Astrocyte (in vitro differentiated cells and primary cell): ENCODE measurements at regions not wholly inside any gene's neighbourhood (a gene's known extent, or its start where the extent isn't known, plus 50 kb on each side); places are given as distances from the start of the nearest gene placed in this dataset.

Experiments
- DNase-seq: peaks from one replicate; pipeline ENCODE4 v3.0.0-alpha.2; 2010; ENCODE audit warnings: low read depth
- FAIRE-seq: peaks from 2 replicates; lab custom pipeline; 2011; peaks lifted over from hg19 to GRCh38; lab: Jason Lieb, UNC
- H2AFZ ChIP-seq: 2 replicates; pipeline ENCODE4 v1.6.0; 2012; ENCODE audit warnings: low read depth, low read length, inconsistent platforms
- H3K27ac ChIP-seq: 2 replicates; pipeline ENCODE4 v1.5.1; 2011; ENCODE audit warnings: low read depth, low read length, inconsistent platforms
- H3K27me3 ChIP-seq: 2 replicates; pipeline ENCODE4 v1.6.0; 2011; ENCODE audit warnings: low read length, inconsistent platforms; ENCODE audit not compliant: insufficient read depth
- H3K36me3 ChIP-seq: 2 replicates; pipeline ENCODE4 v1.5.1; 2011; ENCODE audit warnings: low read length, inconsistent platforms; ENCODE audit not compliant: insufficient read depth
- H3K4me1 ChIP-seq: 2 replicates; pipeline ENCODE4 v1.5.1; 2011; ENCODE audit warnings: low read length, inconsistent platforms; ENCODE audit not compliant: insufficient read depth
- H3K4me2 ChIP-seq: 2 replicates; pipeline ENCODE4 v1.6.0; 2012; ENCODE audit warnings: low read length, inconsistent platforms
- H3K4me3 ChIP-seq: 2 replicates; pipeline ENCODE4 v1.5.1; 2011; ENCODE audit warnings: low read depth, mild to moderate bottlenecking, low read length, inconsistent platforms; ENCODE audit not compliant: insufficient read depth
- H3K79me2 ChIP-seq: 2 replicates; pipeline ENCODE4 v1.6.0; 2012; ENCODE audit warnings: mild to moderate bottlenecking, low read length, inconsistent platforms; ENCODE audit not compliant: insufficient read depth
- H3K9ac ChIP-seq: 2 replicates; pipeline ENCODE4 v1.6.0; 2012; ENCODE audit warnings: mild to moderate bottlenecking, low read length, inconsistent platforms
- H3K9me3 ChIP-seq: 2 replicates; pipeline ENCODE4 v1.5.1; 2012; ENCODE audit warnings: low read depth, mild to moderate bottlenecking, low read length, inconsistent platforms; ENCODE audit not compliant: insufficient read depth
- H4K20me1 ChIP-seq: 2 replicates; pipeline ENCODE4 v1.6.0; 2012; ENCODE audit warnings: low read length, inconsistent platforms; ENCODE audit not compliant: insufficient read depth
- H3K27ac Mint-ChIP-seq: one replicate; pipeline ENCODE4 v1.8.0; 2021; ENCODE audit warnings: mild to moderate bottlenecking, mixed read lengths; ENCODE audit not compliant: unreplicated experiment
- H3K27me3 Mint-ChIP-seq: one replicate; pipeline ENCODE4 v1.8.0; 2021; ENCODE audit warnings: low read depth, mixed read lengths; ENCODE audit not compliant: unreplicated experiment
- H3K36me3 Mint-ChIP-seq: one replicate; pipeline ENCODE4 v1.8.0; 2021; ENCODE audit warnings: low read depth, mixed read lengths; ENCODE audit not compliant: unreplicated experiment
- H3K4me1 Mint-ChIP-seq: one replicate; pipeline ENCODE4 v1.8.0; 2021; ENCODE audit warnings: low read depth, mixed read lengths; ENCODE audit not compliant: unreplicated experiment
- H3K4me3 Mint-ChIP-seq: one replicate; pipeline ENCODE4 v1.8.0; 2021; ENCODE audit warnings: mild to moderate bottlenecking, moderate library complexity, mixed read lengths; ENCODE audit not compliant: unreplicated experiment
- H3K9me3 Mint-ChIP-seq: one replicate; pipeline ENCODE4 v1.8.0; 2021; ENCODE audit warnings: mild to moderate bottlenecking, mixed read lengths; ENCODE audit not compliant: unreplicated experiment
- EZH2 ChIP-seq: IDR thresholded peaks from 2 replicates; pipeline ENCODE4 v1.6.1; 2012; ENCODE audit warnings: mild to moderate bottlenecking, low read length, inconsistent platforms; ENCODE audit not compliant: insufficient read depth
- TF ChIP-seq, protein P1 (sequence below): IDR thresholded peaks from 2 replicates; pipeline ENCODE4 v1.5.1; 2011; ENCODE audit warnings: low read depth, mild to moderate bottlenecking, inconsistent platforms, low read length, moderate library complexity; ENCODE audit not compliant: insufficient read depth

DNA sequence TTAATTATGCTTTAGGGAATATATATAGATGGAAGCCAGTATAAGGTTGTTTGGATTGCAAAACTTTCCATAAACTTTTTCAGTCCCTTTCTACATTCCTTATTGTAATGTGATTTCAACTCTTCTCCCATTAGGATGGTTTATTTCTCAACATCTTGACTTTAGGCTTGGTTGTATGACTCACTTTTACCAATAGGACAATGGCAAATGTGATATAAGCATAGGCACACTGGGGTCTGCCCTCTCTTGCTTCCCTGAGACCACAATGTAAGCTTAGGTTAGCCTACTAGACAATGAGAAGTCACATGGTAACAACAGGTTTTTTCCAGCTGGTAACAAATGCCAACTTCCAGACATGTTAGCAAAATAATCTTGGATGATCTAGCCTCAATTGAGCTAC is 163.3 kb upstream of the RBPJ start:
- Mint-ChIP-seq H3K4me3 (no peak overlapping the region), H3K9me3 (peaks cover 5% of the 10 kb centered on the region), H3K27ac (no peak overlapping the region), H3K27me3 (no peaks in the 10 kb centered on the region), H3K4me1 (peaks cover 7% of the 10 kb centered on the region), H3K36me3 (no peaks in the 10 kb centered on the region)
- H3K27ac ChIP-seq: no peak overlapping the region
- TF ChIP-seq EZH2: no peak
- FAIRE-seq: no peak
- no peaks in the 10 kb centered on the region for H3K9me3 ChIP-seq
- H4K20me1 ChIP-seq: no peaks in the 10 kb centered on the region
- H3K4me3 ChIP-seq: no peak overlapping the region
- no peaks in the 10 kb centered on the region for H3K36me3 ChIP-seq
- H3K4me1 ChIP-seq: no peaks in the 10 kb centered on the region
- no peak overlapping the region for H3K4me2 ChIP-seq
- H3K27me3 ChIP-seq: no peaks in the 10 kb centered on the region
- no peak overlapping the region for H2AFZ ChIP-seq
- H3K79me2 ChIP-seq: no peaks in the 10 kb centered on the region
- H3K9ac ChIP-seq: no peak overlapping the region
- DNase-seq: no peak

DNA sequence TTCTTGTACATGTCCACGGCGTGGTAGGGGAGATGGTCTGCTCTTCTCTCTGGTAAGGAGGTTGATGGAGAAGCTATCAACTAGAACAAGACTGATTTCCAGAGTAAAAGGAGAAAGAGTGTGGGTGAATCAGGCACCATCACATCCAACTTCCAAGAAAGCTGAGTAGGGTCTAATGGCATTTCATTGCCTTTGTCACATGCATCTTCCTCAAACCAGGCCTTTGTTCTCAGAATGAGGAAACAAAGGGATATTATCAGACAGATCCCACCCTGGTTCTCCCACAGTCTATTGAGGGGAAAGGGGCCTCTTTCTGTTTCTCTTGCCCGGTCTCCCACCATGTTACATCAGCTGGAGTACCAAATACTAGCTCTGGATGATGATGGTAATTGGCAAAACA is 160.2 kb upstream of the RBPJ start:
- Mint-ChIP-seq H3K27ac (no peak overlapping the region), H3K4me3 (no peak overlapping the region), H3K36me3 (no peaks in the 10 kb centered on the region), H3K27me3 (no peaks in the 10 kb centered on the region), H3K9me3 (peaks cover 5% of the 10 kb centered on the region), H3K4me1 (peaks cover 7% of the 10 kb centered on the region)
- no peak overlapping the region for H3K4me3 ChIP-seq
- H3K4me2 ChIP-seq: no peak overlapping the region
- no peak for TF ChIP-seq EZH2
- TF ChIP-seq, protein P1, sequence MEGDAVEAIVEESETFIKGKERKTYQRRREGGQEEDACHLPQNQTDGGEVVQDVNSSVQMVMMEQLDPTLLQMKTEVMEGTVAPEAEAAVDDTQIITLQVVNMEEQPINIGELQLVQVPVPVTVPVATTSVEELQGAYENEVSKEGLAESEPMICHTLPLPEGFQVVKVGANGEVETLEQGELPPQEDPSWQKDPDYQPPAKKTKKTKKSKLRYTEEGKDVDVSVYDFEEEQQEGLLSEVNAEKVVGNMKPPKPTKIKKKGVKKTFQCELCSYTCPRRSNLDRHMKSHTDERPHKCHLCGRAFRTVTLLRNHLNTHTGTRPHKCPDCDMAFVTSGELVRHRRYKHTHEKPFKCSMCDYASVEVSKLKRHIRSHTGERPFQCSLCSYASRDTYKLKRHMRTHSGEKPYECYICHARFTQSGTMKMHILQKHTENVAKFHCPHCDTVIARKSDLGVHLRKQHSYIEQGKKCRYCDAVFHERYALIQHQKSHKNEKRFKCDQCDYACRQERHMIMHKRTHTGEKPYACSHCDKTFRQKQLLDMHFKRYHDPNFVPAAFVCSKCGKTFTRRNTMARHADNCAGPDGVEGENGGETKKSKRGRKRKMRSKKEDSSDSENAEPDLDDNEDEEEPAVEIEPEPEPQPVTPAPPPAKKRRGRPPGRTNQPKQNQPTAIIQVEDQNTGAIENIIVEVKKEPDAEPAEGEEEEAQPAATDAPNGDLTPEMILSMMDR: no peak
- no peaks in the 10 kb centered on the region for H4K20me1 ChIP-seq
- no peak for DNase-seq
- no peaks in the 10 kb centered on the region for H3K9me3 ChIP-seq
- no peaks in the 10 kb centered on the region for H3K79me2 ChIP-seq
- no peaks in the 10 kb centered on the region for H3K27me3 ChIP-seq
- H3K27ac ChIP-seq: no peak overlapping the region
- FAIRE-seq: no peak
- H3K4me1 ChIP-seq: no peaks in the 10 kb centered on the region
- no peaks in the 10 kb centered on the region for H3K36me3 ChIP-seq
- H3K9ac ChIP-seq: no peak overlapping the region
- H2AFZ ChIP-seq: no peak overlapping the region

DNA sequence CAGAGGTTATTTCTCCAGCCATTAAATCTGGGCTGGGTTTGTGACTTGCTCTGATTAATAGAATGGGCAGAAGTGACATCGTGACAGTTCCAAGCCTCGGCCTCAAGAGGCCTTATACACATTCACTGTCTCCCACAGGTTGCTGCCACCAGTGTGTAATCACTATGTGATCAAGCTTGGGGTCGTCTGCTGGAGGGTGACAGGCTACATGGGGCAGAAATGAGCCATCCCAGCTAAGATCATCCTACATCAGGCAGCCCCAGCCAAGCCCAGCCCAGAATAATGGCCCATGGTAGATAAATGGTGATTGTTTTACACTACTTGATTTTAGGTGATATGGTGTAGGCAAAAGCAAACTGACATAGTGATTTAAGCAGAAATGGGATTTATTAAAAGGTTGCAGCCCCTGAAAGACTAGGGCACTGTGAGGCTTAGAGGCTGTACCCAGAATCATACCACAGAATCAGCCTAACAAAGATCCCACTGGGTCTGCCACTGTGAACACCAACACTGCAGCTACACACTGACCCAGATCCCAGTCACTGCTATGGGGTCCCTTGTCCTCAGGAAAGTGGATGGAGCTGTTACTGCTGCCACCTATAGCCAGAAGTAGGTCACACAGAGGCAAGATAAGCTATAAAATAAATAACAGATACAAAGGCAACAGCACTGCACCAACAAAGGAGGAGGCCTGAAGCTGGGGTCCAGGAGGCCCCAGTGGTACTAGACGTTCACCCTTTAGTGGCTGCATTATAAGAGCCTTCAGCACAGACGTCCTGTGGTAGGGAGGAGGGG is 159.6 kb upstream of the RBPJ start:
- H4K20me1 ChIP-seq: no peaks in the 10 kb centered on the region
- no peak overlapping the region for H3K27ac Mint-ChIP-seq
- peaks cover 7% of the 10 kb centered on the region for H3K4me1 Mint-ChIP-seq
- no peak overlapping the region for H3K27ac ChIP-seq
- H3K36me3 Mint-ChIP-seq: no peaks in the 10 kb centered on the region
- H3K9me3 Mint-ChIP-seq: peaks cover 5% of the 10 kb centered on the region
- no peak for DNase-seq
- no peaks in the 10 kb centered on the region for H3K9me3 ChIP-seq
- H3K4me3 Mint-ChIP-seq: no peak overlapping the region
- H3K4me2 ChIP-seq: no peak overlapping the region
- H3K27me3 ChIP-seq: no peaks in the 10 kb centered on the region
- H3K4me3 ChIP-seq: no peak overlapping the region
- H3K27me3 Mint-ChIP-seq: no peaks in the 10 kb centered on the region
- no peaks in the 10 kb centered on the region for H3K36me3 ChIP-seq
- no peaks in the 10 kb centered on the region for H3K4me1 ChIP-seq
- TF ChIP-seq, protein P1: peak; percentile 4
- TF ChIP-seq EZH2: no peak
- H3K9ac ChIP-seq: no peak overlapping the region
- peak overlapping the region; percentile 23 for H2AFZ ChIP-seq
- H3K79me2 ChIP-seq: no peaks in the 10 kb centered on the region
- FAIRE-seq: no peak
